WTC11 (cell line): ENCODE measurements at regions not wholly inside any gene's neighbourhood (a gene's known extent, or its start where the extent isn't known, plus 50 kb on each side); places are given as distances from the start of the nearest gene placed in this dataset.

Experiments
- ATAC-seq: fragments of 200-7000 bp; cut with Tn5 transposase; 2 replicates; pipeline ENCODE4 v1.10.0; 2021; ENCODE audit warnings: mild to moderate bottlenecking, moderate library complexity
- CTCF ChIA-PET: fragments of 300-600 bp; sonication (Branson Sonifier 250); formaldehyde crosslinking; loops from one replicate; lab custom pipeline; 2021; ENCODE audit warnings: antibody characterized with exemption; lab: Charles Lee
- POLR2A ChIA-PET: fragments of 350-600 bp; sonication (Branson Sonifier 250); formaldehyde crosslinking; loops from one replicate; lab custom pipeline; 2021; ENCODE audit warnings: antibody characterized with exemption; lab: Charles Lee
- DNase-seq: peaks from one replicate; pipeline ENCODE4 v3.0.0; 2021; ENCODE audit warnings: low spot score
- H3K27ac Mint-ChIP-seq: 2 replicates; pipeline ENCODE4 v1.8.0; 2021; ENCODE audit warnings: mixed read lengths
- H3K27me3 Mint-ChIP-seq: 2 replicates; pipeline ENCODE4 v1.8.0; 2021; ENCODE audit warnings: low read depth, mild to moderate bottlenecking, moderate library complexity, mixed read lengths
- H3K36me3 Mint-ChIP-seq: 2 replicates; pipeline ENCODE4 v1.8.0; 2021; ENCODE audit warnings: mixed read lengths
- H3K4me1 Mint-ChIP-seq: 2 replicates; pipeline ENCODE4 v1.8.0; 2022; ENCODE audit warnings: mixed read lengths
- H3K4me3 Mint-ChIP-seq: 2 replicates; pipeline ENCODE4 v1.8.0; 2021; ENCODE audit warnings: mild to moderate bottlenecking, moderate library complexity, mixed read lengths
- H3K9me3 Mint-ChIP-seq: 2 replicates; pipeline ENCODE4 v1.8.0; 2021; ENCODE audit warnings: mixed read lengths
- ATF2 ChIP-seq: sonication (generic); formaldehyde crosslinking; IDR thresholded peaks from 2 replicates; pipeline ENCODE4 v1.8.1; 2022; ENCODE audit warnings: low read depth, missing genetic modification reagents, borderline replicate concordance
- ATF3 ChIP-seq: sonication (generic); formaldehyde crosslinking; conservative IDR thresholded peaks from 2 replicates; pipeline ENCODE4 v1.8.1; 2022; ENCODE audit warnings: mild to moderate bottlenecking, missing genetic modification reagents
- CBFB ChIP-seq: sonication (generic); formaldehyde crosslinking; IDR thresholded peaks from 2 replicates; pipeline ENCODE4 v1.8.1; 2022; ENCODE audit warnings: mild to moderate bottlenecking, low read depth, missing genetic modification reagents
- CREM ChIP-seq: sonication (generic); formaldehyde crosslinking; IDR thresholded peaks from 2 replicates; pipeline ENCODE4 v1.8.1; 2022; ENCODE audit warnings: mild to moderate bottlenecking, missing genetic modification reagents, moderate library complexity
- EMX1 ChIP-seq: fragments of 250-450 bp; sonication (Bioruptor Pico); IDR thresholded peaks from 2 replicates; pipeline ENCODE4 v1.8.0; 2021; ENCODE audit warnings: mild to moderate bottlenecking
- ESRRA ChIP-seq: sonication (generic); formaldehyde crosslinking; IDR thresholded peaks from 2 replicates; pipeline ENCODE4 v1.8.1; 2022; ENCODE audit warnings: mild to moderate bottlenecking, missing genetic modification reagents, borderline replicate concordance
- FOXP1 ChIP-seq: sonication (generic); formaldehyde crosslinking; IDR thresholded peaks from 2 replicates; pipeline ENCODE4 v1.8.0; 2022; ENCODE audit warnings: missing genetic modification reagents, mild to moderate bottlenecking, moderate library complexity, borderline replicate concordance
- GTF2I ChIP-seq: fragments of 250-450 bp; sonication (Bioruptor Pico); conservative IDR thresholded peaks from 2 replicates; pipeline ENCODE4 v1.4.0; 2021; ENCODE audit warnings: mild to moderate bottlenecking
- KAT7 ChIP-seq: sonication (generic); formaldehyde crosslinking; IDR thresholded peaks from 2 replicates; pipeline ENCODE4 v1.8.1; 2023; ENCODE audit warnings: missing genetic modification reagents, mild to moderate bottlenecking, borderline replicate concordance
- MAX ChIP-seq: sonication (generic); formaldehyde crosslinking; IDR thresholded peaks from 2 replicates; pipeline ENCODE4 v1.8.0; 2022; ENCODE audit warnings: mild to moderate bottlenecking, missing genetic modification reagents
- MLX ChIP-seq: sonication (generic); formaldehyde crosslinking; IDR thresholded peaks from 2 replicates; pipeline ENCODE4 v1.8.1; 2023; ENCODE audit warnings: mild to moderate bottlenecking, missing genetic modification reagents, moderate library complexity
- MYBL2 ChIP-seq: sonication (generic); formaldehyde crosslinking; IDR thresholded peaks from 2 replicates; pipeline ENCODE4 v1.8.1; 2023; ENCODE audit warnings: mild to moderate bottlenecking, moderate library complexity, missing genetic modification reagents
- PRRX2 ChIP-seq: fragments of 250-450 bp; sonication (Bioruptor Pico); IDR thresholded peaks from 2 replicates; pipeline ENCODE4 v1.8.0; 2021; ENCODE audit warnings: mild to moderate bottlenecking
- RELA ChIP-seq: sonication (generic); formaldehyde crosslinking; IDR thresholded peaks from 2 replicates; pipeline ENCODE4 v1.8.1; 2022; ENCODE audit warnings: missing genetic modification reagents, mild to moderate bottlenecking, borderline replicate concordance
- SP1 ChIP-seq: sonication (generic); formaldehyde crosslinking; conservative IDR thresholded peaks from 2 replicates; pipeline ENCODE4 v1.8.1; 2022; ENCODE audit warnings: missing genetic modification reagents
- STAT6 ChIP-seq: sonication (generic); formaldehyde crosslinking; conservative IDR thresholded peaks from 2 replicates; pipeline ENCODE4 v1.8.1; 2023; ENCODE audit warnings: mild to moderate bottlenecking, low read depth, missing genetic modification reagents, moderate library complexity
- TEAD1 ChIP-seq: sonication (generic); formaldehyde crosslinking; IDR thresholded peaks from 2 replicates; pipeline ENCODE4 v1.8.0; 2022; ENCODE audit warnings: mild to moderate bottlenecking, missing genetic modification reagents
- USF1 ChIP-seq: sonication (generic); formaldehyde crosslinking; IDR thresholded peaks from 2 replicates; pipeline ENCODE4 v1.8.0; 2022; ENCODE audit warnings: mild to moderate bottlenecking, missing genetic modification reagents
- ZMAT4 ChIP-seq: fragments of 250-450 bp; sonication (Bioruptor Pico); IDR thresholded peaks from 2 replicates; pipeline ENCODE4 v1.9.0; 2021; ENCODE audit warnings: mild to moderate bottlenecking
- ZNF532 ChIP-seq: fragments of 250-450 bp; sonication (Bioruptor Pico); IDR thresholded peaks from 2 replicates; pipeline ENCODE4 v1.9.0; 2021; ENCODE audit warnings: mild to moderate bottlenecking, borderline replicate concordance

GRCh38 chr1:30046751-30047150 is 676.6 kb downstream of the MATN1 start:
- H3K36me3 Mint-ChIP-seq = 0 out of 2 replicates have a peak, but pooled peaks cover 3% of the 10 kb centered on the region
- CTCF ChIA-PET = no interaction called here
- TF ChIP-seq TEAD1 (CRISPR knock-in tag) (no peak), USF1 (CRISPR knock-in tag) (no peak), MYBL2 (CRISPR knock-in tag) (no peak), ZNF532 (CRISPR knock-in tag) (no peak), STAT6 (CRISPR knock-in tag) (no peak), ESRRA (CRISPR knock-in tag) (no peak), PRRX2 (CRISPR knock-in tag) (no peak), RELA (CRISPR knock-in tag) (no peak), EMX1 (CRISPR knock-in tag) (no peak), MAX (CRISPR knock-in tag) (no peak), GTF2I (CRISPR knock-in tag) (no peak), CBFB (CRISPR knock-in tag) (no peak), CREM (no peak), ATF3 (CRISPR knock-in tag) (no peak), ZMAT4 (CRISPR knock-in tag) (no peak), KAT7 (CRISPR knock-in tag) (no peak), ATF2 (CRISPR knock-in tag) (no peak), SP1 (no peak), MLX (CRISPR knock-in tag) (no peak), FOXP1 (no peak)
- TF ChIP-seq, all 79 proteins: peak for 0
- H3K27ac Mint-ChIP-seq = no peak overlapping the region
- peaks cover 22% of the 10 kb centered on the region for H3K4me1 Mint-ChIP-seq
- no peak overlapping the region for H3K4me3 Mint-ChIP-seq
- POLR2A ChIA-PET = no interaction called here
- peaks cover 6% of the 10 kb centered on the region; the same call in 1 of the 2 replicates for H3K9me3 Mint-ChIP-seq
- ATAC-seq (no peak), DNase-seq (no peak)
- H3K27me3 Mint-ChIP-seq = peaks cover 2% of the 10 kb centered on the region; the same call in 1 of the 2 replicates
